Esophagus (tissue), 2 donors: ENCODE measurements at regions not wholly inside any gene's neighbourhood (a gene's known extent, or its start where the extent isn't known, plus 50 kb on each side); places are given as distances from the start of the nearest gene placed in this dataset.

Experiments
- H3K27ac ChIP-seq, 2 donors: one replicate each; pipeline ENCODE4 v1.5.1; 2013; ENCODE audit warnings: low read depth in 2 of 2, mild to moderate bottlenecking in 2 of 2, inconsistent platforms in 1 of 2, low read length in 1 of 2, moderate library complexity in 1 of 2
- H3K27me3 ChIP-seq, 2 donors: one replicate each; pipeline ENCODE4 v1.6.1; 2013; ENCODE audit warnings: low read length in 2 of 2, control low read depth in 1 of 2, mild to moderate bottlenecking in 1 of 2; ENCODE audit not compliant: insufficient read depth in 2 of 2, control insufficient read depth in 1 of 2
- H3K36me3 ChIP-seq, 2 donors: one replicate each; pipeline ENCODE4 v1.6.1; 2013; ENCODE audit warnings: low read length in 1 of 2; ENCODE audit not compliant: control insufficient read depth in 2 of 2, insufficient read depth in 2 of 2
- H3K4me1 ChIP-seq, 2 donors: one replicate each; pipeline ENCODE4 v1.6.1; 2013; ENCODE audit warnings: low read length in 1 of 2; ENCODE audit not compliant: control insufficient read depth in 2 of 2, insufficient read depth in 2 of 2
- H3K4me3 ChIP-seq, 2 donors: one replicate each; pipeline ENCODE4 v1.5.1; 2013; ENCODE audit warnings: low read length in 2 of 2, mild to moderate bottlenecking in 2 of 2, low read depth in 1 of 2, moderate library complexity in 1 of 2
- H3K9me3 ChIP-seq, 2 donors: one replicate each; pipeline ENCODE4 v1.6.1; 2013; ENCODE audit warnings: mild to moderate bottlenecking in 2 of 2, low read depth in 1 of 2, low read length in 1 of 2, moderate library complexity in 1 of 2; ENCODE audit not compliant: control insufficient read depth in 2 of 2, insufficient read depth in 1 of 2
- WGBS, 2 donors: extraction: QIAGEN DNeasy Blood & Tissue Kit; methylation state at CpG; one replicate each; pipeline ENCODE4 v1.1.7; 2013; 5-methylcytosine and 5-hydroxymethylcytosine counted together
- donor health status: healthy with polysubstance abuse.
- donor health status: Bipolar disorder and iron deficiency.

DNA sequence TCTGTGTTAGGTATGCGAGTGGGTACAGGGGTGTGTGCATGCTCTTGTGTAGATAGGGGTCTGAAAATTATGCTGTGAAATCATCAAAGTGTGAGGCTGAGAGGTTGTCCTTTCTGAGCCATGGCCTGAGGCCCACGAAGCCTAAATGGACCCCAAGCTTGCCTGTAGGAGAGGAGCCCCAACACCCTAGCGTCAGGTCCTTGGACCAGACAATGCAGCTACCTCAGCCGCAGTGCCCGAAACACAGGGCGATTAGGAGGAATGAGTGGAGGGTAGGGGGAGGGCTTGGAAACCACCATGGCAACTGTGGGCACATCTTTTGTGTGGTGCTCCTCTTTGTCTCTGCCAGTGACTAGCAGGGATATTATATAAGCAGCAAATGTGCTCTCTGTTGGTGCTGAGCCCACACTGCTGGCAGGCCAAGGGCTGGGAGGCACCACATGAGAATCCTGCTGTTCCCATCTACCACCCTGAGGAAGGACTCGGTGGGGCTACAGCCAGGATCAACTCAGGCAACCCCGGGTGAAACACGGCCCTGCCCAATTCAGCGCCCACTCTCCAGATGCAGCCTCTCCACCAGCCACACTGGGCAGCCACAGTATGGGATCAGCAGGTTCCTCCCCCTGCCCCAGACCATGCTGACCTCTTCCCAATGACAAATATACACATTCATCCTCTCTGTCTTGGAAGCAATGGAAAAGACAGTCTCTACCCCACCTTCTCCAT is 84.6 kb upstream of the FSTL4 start:
- Histone ChIP-seq H3K4me1 (no peaks in the 10 kb centered on the region), H3K4me3 (no peak overlapping the region), H3K9me3 (no peaks in the 10 kb centered on the region), H3K27ac (no peak overlapping the region), H3K27me3 (no peaks in the 10 kb centered on the region), H3K36me3 (no peaks in the 10 kb centered on the region)
- 92 to 95% methylated on average over 10 of the region's 10 CpGs for WGBS, 2 donors

GRCh38 chr5:133696006-133696584 is 83.8 kb upstream of the FSTL4 start:
- WGBS, 2 donors = 86 to 88% methylated on average over 10 of the region's 10 CpGs
- H3K4me1 ChIP-seq = no peaks in the 10 kb centered on the region
- no peak overlapping the region for H3K27ac ChIP-seq
- H3K36me3 ChIP-seq = no peaks in the 10 kb centered on the region
- H3K4me3 ChIP-seq = no peak overlapping the region
- no peaks in the 10 kb centered on the region for H3K27me3 ChIP-seq
- H3K9me3 ChIP-seq = no peaks in the 10 kb centered on the region

DNA sequence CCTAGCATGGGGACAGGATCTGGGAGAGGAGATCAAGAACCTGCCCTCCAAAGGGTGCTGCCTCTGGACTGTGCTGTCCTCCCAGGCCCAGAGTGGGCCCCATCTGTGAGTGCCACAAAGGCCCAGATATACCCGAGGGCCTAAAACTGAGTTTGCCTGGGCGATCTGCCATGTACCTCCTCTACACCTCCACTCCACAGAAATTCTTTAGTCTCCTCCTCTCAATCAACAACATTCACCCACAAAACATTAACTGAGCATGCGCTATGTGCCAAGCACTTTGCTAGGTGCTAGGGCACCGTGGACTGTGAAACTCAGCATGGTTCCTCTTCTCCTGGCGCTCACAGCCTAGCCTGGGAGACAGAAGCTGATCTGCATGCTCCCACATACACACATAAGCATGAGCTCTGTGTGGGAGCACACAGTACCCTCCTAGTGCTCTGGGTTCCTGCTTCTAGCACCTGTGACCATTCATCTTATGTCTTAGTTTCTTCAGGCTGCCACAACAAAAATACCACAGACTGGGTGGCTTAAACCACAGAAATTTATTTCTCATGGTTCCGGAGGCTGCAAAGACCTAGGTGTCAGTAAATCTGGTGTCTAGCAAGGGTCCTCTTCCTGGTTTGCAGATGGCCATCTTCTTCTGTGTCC is 82.0 kb upstream of the FSTL4 start:
- no peaks in the 10 kb centered on the region for H3K4me1 ChIP-seq
- H3K9me3 ChIP-seq = no peaks in the 10 kb centered on the region
- no peak overlapping the region for H3K4me3 ChIP-seq
- WGBS, 2 donors = 83 to 84% methylated on average over 6 of the region's 6 CpGs
- no peaks in the 10 kb centered on the region for H3K36me3 ChIP-seq
- no peak overlapping the region for H3K27ac ChIP-seq
- H3K27me3 ChIP-seq = no peaks in the 10 kb centered on the region

DNA sequence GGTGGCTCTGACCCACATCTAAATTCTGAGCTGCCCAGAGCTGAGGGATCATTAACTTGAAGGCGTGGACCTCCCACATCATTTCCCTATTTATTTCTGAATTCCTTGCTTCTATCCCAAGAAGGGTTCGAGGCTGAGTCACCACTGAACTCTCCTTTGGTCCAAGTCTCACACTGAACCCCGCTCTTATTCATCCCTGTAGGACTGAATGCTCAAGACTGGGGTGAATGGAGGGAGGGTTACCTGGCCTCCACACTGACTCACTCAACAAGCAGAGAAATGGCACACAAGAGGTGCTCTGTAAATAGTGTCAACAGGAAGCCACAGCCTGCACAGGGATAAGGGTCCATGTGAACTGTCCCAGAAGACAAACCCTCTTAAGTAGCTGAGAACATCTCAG is 79.1 kb upstream of the FSTL4 start:
- Histone ChIP-seq H3K27me3 (no peaks in the 10 kb centered on the region), H3K4me1 (peaks cover 0 to 2% of the 10 kb centered on the region in 2 donors), H3K36me3 (no peaks in the 10 kb centered on the region), H3K4me3 (no peak overlapping the region), H3K27ac (no peak overlapping the region), H3K9me3 (no peaks in the 10 kb centered on the region)
- WGBS, 2 donors = 59 to 62% methylated on average over 3 of the region's 3 CpGs

DNA sequence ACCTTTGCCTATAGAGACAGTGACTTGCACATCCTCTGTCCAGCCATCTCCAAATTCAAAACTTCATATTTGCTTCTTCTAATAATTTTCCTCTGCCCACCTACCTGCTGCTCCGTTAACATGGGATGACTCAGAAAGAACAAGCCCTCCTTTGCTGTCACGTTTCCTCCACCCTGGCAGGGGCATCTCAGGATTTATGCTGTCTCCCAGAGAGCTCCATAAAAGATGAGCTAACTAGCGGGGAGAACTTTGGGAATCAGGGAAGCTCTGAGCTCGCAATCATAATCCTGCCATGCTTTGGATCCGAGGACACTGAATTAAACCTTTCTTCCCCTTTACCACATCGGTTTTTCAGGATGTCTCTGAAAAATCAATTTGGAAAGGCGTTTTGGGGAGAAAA is 78.4 kb upstream of the FSTL4 start:
- Histone ChIP-seq H3K27ac (no peak overlapping the region), H3K36me3 (no peaks in the 10 kb centered on the region), H3K4me1 (peaks cover 0 to 2% of the 10 kb centered on the region in 2 donors), H3K4me3 (no peak overlapping the region), H3K27me3 (no peaks in the 10 kb centered on the region), H3K9me3 (no peaks in the 10 kb centered on the region)
- 76 to 81% methylated on average over 7 of the region's 7 CpGs for WGBS, 2 donors

DNA sequence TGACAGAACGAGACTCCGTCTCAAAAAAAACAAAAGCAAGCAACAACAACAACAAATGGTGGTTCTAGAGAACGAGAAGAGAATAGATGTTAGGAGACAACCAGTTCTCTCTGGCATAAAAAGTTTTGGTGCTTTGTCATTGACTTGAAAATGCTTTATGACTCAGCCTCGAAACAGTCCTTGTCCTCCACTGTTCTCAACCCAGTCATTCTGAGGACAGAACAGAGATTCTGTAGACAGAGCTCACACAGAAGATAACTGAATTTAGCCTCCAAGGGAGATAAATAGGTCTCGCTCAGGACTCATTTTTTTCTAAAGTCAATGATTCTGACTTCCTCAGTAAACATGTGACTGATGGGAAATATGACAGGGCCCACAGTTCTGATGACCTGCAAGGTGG is 76.0 kb upstream of the FSTL4 start:
- no peak overlapping the region for H3K27ac ChIP-seq
- no peaks in the 10 kb centered on the region for H3K36me3 ChIP-seq
- no peaks in the 10 kb centered on the region for H3K9me3 ChIP-seq
- H3K4me3 ChIP-seq = no peak overlapping the region
- 73 to 81% methylated on average over 5 of the region's 5 CpGs for WGBS, 2 donors
- peaks cover 0 to 2% of the 10 kb centered on the region in 2 donors for H3K4me1 ChIP-seq
- H3K27me3 ChIP-seq = no peaks in the 10 kb centered on the region

- Histone ChIP-seq H3K9me3 (no peaks in the 10 kb centered on the region), H3K27me3 (no peaks in the 10 kb centered on the region), H3K4me1 (peaks cover 0 to 2% of the 10 kb centered on the region in 2 donors), H3K27ac (no peak overlapping the region), H3K36me3 (no peaks in the 10 kb centered on the region), H3K4me3 (no peak overlapping the region)
- WGBS, 2 donors = 41 to 45% methylated on average over 11 of the region's 11 CpGs
Observed at GRCh38 chr5:133687212-133688061, 75.1 kb upstream of the FSTL4 start.

- no peaks in the 10 kb centered on the region for H3K36me3 ChIP-seq
- H3K4me3 ChIP-seq = no peak overlapping the region
- WGBS, 2 donors = 45 to 53% methylated on average over 3 of the region's 3 CpGs
- no peak overlapping the region for H3K27ac ChIP-seq
- H3K9me3 ChIP-seq = no peaks in the 10 kb centered on the region
- H3K4me1 ChIP-seq = peaks cover 0 to 2% of the 10 kb centered on the region in 2 donors
- no peaks in the 10 kb centered on the region for H3K27me3 ChIP-seq
Observed at GRCh38 chr5:133686566-133686965, 74.2 kb upstream of the FSTL4 start.

- H3K4me1 ChIP-seq = peaks cover 0 to 2% of the 10 kb centered on the region in 2 donors
- H3K4me3 ChIP-seq = no peak overlapping the region
- 62 to 71% methylated on average over 8 of the region's 8 CpGs for WGBS, 2 donors
- no peaks in the 10 kb centered on the region for H3K9me3 ChIP-seq
- no peaks in the 10 kb centered on the region for H3K27me3 ChIP-seq
- no peaks in the 10 kb centered on the region for H3K36me3 ChIP-seq
- no peak overlapping the region for H3K27ac ChIP-seq
Observed at GRCh38 chr5:133685402-133686018, 73.2 kb upstream of the FSTL4 start.
